ENCODE measurements at regions not wholly inside any gene's neighbourhood (a gene's known extent, or its start where the extent isn't known, plus 50 kb on each side); places are given as distances from the start of the nearest gene placed in this dataset.

DNA sequence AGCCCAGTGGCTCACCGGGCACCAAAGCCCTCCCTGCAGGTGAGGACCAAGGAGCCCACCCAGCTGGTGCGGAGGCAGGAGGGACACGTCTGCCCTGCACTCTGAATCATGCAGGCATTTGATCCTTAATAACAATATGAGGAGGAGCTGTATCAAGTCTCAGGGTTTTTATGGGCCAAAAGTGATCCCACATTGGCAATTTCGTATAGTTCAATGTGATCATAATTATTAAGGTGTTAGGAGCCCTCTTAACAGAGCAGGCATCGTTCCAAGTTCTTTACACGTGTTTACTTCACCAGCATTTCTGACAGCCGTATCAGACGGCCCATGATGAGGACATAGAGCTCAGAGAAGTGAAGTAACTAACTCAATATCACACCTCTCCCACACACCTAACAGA lies 91.9 kb upstream of the PRR5 start:
- H3K4me3 ChIP-seq: no peak overlapping the region
- peaks cover 10% of the 10 kb centered on the region for H3K9me3 ChIP-seq
- 77% methylated on average over 8 of the region's 8 CpGs for WGBS
- H3K4me1 ChIP-seq: no peaks in the 10 kb centered on the region
- no peak for DNase-seq (ENCODE audit: low spot score in 2 of 2)
- no peak overlapping the region for H3K27ac ChIP-seq
- peaks cover 30% of the 10 kb centered on the region for H3K27me3 ChIP-seq
- H3K36me3 ChIP-seq: no peaks in the 10 kb centered on the region
- TF ChIP-seq, protein P1, sequence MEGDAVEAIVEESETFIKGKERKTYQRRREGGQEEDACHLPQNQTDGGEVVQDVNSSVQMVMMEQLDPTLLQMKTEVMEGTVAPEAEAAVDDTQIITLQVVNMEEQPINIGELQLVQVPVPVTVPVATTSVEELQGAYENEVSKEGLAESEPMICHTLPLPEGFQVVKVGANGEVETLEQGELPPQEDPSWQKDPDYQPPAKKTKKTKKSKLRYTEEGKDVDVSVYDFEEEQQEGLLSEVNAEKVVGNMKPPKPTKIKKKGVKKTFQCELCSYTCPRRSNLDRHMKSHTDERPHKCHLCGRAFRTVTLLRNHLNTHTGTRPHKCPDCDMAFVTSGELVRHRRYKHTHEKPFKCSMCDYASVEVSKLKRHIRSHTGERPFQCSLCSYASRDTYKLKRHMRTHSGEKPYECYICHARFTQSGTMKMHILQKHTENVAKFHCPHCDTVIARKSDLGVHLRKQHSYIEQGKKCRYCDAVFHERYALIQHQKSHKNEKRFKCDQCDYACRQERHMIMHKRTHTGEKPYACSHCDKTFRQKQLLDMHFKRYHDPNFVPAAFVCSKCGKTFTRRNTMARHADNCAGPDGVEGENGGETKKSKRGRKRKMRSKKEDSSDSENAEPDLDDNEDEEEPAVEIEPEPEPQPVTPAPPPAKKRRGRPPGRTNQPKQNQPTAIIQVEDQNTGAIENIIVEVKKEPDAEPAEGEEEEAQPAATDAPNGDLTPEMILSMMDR (IDR thresholded peaks at IDR 0.05): no peak
- TF ChIP-seq POLR2AphosphoS5 (IDR thresholded peaks at IDR 0.05) (no peak), POLR2A (IDR thresholded peaks at IDR 0.05) (no peak), EP300 (IDR thresholded peaks at IDR 0.05) (no peak)

DNA sequence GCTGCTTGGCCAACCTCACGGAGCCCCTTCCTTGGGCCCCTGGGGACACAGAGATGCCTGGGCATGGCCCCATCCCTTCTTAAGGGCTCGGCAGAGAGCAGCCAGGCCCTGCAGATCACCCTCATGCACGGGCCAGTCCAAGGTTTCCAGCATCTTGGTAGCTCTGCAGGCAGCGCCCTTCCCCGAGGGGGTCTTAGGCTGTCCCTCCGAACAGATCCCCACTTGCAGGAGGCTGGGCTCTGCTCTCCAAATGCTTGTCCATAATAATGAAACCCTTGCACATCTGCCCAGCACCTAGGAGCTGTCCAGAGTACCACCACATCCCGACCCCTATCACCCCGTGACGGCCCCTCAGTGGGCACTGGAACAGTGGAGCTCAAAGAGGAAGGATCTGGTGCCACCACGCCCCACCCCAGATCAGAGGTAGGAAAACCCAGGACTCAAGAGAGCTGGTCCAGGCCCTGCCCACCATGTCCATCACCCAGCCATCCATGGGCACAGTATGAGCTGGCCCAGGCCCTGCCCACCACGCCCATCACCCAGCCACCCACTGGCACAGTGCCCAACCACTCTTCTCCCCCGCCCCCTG lies 92.5 kb upstream of the PRR5 start:
- peaks cover 34% of the 10 kb centered on the region for H3K27me3 ChIP-seq
- TF ChIP-seq EP300 (IDR thresholded peaks at IDR 0.05) (no peak), POLR2A (IDR thresholded peaks at IDR 0.05) (no peak), POLR2AphosphoS5 (IDR thresholded peaks at IDR 0.05) (no peak)
- TF ChIP-seq, protein P1 (IDR thresholded peaks at IDR 0.05): no peak
- H3K9me3 ChIP-seq: peaks cover 10% of the 10 kb centered on the region
- H3K4me3 ChIP-seq: no peak overlapping the region
- no peaks in the 10 kb centered on the region for H3K36me3 ChIP-seq
- H3K4me1 ChIP-seq: no peaks in the 10 kb centered on the region
- WGBS: 73% methylated on average over 7 of the region's 12 CpGs
- H3K27ac ChIP-seq: no peak overlapping the region
- no peak for DNase-seq (ENCODE audit: low spot score in 2 of 2)

DNA sequence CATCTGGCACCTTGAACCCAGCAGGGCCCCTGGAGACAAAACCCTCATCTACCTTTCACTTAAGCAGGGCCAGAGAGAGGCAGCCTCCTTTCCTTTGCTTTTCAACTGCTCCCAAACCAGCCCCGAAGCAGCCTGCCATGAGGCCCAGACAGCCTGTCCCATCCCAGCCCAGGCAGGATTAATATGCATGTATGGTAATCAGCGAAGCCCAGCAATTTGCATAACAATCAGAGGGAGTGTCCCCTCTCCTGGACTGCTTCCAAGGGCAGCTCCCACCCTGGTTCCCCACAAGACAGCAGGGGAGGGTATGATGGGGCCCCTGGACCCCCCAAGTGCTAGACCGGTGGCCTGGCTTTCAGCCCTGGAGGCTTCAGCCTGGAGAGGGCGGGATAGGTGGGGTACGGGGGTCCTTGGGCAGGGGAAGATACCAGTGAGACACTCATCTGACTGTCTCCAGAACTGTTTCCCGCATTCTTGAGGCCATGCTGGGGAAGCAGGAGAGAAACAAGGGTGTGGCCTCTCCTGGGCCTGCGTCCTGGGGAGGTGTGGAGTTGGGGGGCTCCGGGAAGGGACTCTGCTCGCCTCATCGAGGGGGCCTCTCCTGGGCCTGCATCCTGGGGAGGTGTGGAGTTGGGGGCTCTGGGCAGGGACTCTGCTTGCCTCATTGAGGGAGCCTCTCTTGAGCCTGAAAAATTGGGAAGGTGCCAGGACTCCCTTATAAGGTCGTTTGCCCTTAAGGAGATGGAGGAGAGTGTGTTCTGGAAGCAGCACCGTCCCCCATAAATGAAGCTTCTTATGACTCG lies 93.2 kb upstream of the PRR5 start:
- Histone ChIP-seq H3K27me3 (peaks cover 34% of the 10 kb centered on the region), H3K4me3 (no peak overlapping the region), H3K36me3 (no peaks in the 10 kb centered on the region), H3K4me1 (no peaks in the 10 kb centered on the region), H3K9me3 (peaks cover 7% of the 10 kb centered on the region), H3K27ac (no peak overlapping the region)
- TF ChIP-seq POLR2A (IDR thresholded peaks at IDR 0.05): no peak
- TF ChIP-seq EP300 (IDR thresholded peaks at IDR 0.05): no peak
- no peak for TF ChIP-seq POLR2AphosphoS5 (IDR thresholded peaks at IDR 0.05)
- TF ChIP-seq, protein P1 (IDR thresholded peaks at IDR 0.05): no peak
- no peak for DNase-seq (ENCODE audit: low spot score in 2 of 2)
- 71% methylated on average over 11 of the region's 13 CpGs for WGBS

DNA sequence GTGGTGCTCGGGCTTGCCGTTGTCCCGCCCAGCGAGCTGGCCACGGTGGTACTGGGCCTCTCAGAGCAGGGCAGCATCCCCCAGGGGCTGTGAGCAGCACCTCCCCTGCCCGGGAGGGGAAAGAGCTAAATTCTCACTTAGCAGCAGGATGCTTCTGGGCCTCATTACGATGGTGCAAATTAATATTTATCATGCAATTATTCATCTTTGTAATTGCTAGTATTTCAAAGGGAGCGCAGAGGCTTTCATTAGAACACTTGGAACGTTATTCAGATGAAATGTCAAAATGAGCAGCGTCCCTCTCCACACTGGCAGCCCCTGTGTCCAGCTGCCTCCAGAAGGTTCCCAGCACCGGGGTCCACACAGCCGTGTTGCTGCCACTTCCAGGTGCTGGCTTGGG lies 95.9 kb upstream of the PRR5 start:
- no peak overlapping the region for H3K27ac ChIP-seq
- H3K27me3 ChIP-seq: peaks cover 38% of the 10 kb centered on the region
- DNase-seq (ENCODE audit: low spot score in 2 of 2): no peak
- H3K4me3 ChIP-seq: no peak overlapping the region
- WGBS: 64% methylated on average over 5 of the region's 12 CpGs
- no peaks in the 10 kb centered on the region for H3K36me3 ChIP-seq
- TF ChIP-seq EP300 (IDR thresholded peaks at IDR 0.05): no peak
- no peak for TF ChIP-seq POLR2A (IDR thresholded peaks at IDR 0.05)
- TF ChIP-seq POLR2AphosphoS5 (IDR thresholded peaks at IDR 0.05): no peak
- TF ChIP-seq, protein P1 (IDR thresholded peaks at IDR 0.05): no peak
- H3K9me3 ChIP-seq: peaks cover 2% of the 10 kb centered on the region
- no peaks in the 10 kb centered on the region for H3K4me1 ChIP-seq

DNA sequence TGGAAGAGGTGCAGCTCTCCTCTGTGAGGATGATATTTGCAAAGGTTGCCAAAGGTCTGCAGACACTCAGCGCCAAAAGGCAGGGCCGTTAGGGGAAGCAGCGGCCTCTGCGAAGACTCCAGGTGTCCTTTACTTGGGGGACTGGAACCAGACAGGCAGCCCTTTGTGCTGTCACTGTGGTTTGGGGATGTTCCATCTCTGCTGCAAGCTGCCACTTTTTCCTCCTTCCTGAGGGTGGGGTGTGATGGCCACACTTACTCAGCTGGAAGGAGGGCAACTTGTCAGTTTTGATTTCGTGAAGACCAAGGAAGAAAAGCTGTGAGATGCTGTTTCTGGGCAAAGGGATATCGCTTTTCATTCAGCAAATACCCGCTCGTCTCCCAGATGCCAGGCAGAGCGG lies 96.5 kb upstream of the PRR5 start:
- TF ChIP-seq EP300 (IDR thresholded peaks at IDR 0.05): no peak
- no peak for TF ChIP-seq POLR2A (IDR thresholded peaks at IDR 0.05)
- TF ChIP-seq, protein P1 (IDR thresholded peaks at IDR 0.05): no peak
- TF ChIP-seq POLR2AphosphoS5 (IDR thresholded peaks at IDR 0.05): no peak
- no peak for DNase-seq (ENCODE audit: low spot score in 2 of 2)
- Histone ChIP-seq H3K9me3 (no peaks in the 10 kb centered on the region), H3K36me3 (no peaks in the 10 kb centered on the region), H3K4me1 (no peaks in the 10 kb centered on the region), H3K4me3 (no peak overlapping the region), H3K27me3 (peaks cover 38% of the 10 kb centered on the region), H3K27ac (no peak overlapping the region)
- 57% methylated on average over 4 of the region's 9 CpGs for WGBS

All from suprapubic skin (tissue), 4 donors.